Left lung (tissue), 4 donors: ENCODE measurements at regions not wholly inside any gene's neighbourhood (a gene's known extent, or its start where the extent isn't known, plus 50 kb on each side); places are given as distances from the start of the nearest gene placed in this dataset.
"Not testable (repeated sequence)": the region's sequence is repeated elsewhere in the genome, so short reads cannot be mapped to it uniquely, and the experiment has no call there.

Experiments
- ATAC-seq: fragments of 200-7000 bp; cut with Tn5 transposase; one replicate; pipeline ENCODE4 v1.9.1; 2020; ENCODE audit warnings: moderate library complexity
- DNase-seq, 4 donors: peaks; one replicate each; pipeline ENCODE4 v3.0.0-alpha.2; 2013 to 2020
- H3K27ac ChIP-seq, 2 donors: fragments of 200-600 bp; sonication (generic) in 1 of 2; one replicate each; pipeline versions ENCODE4 v1.5.0 to v1.8.0; 2020 to 2021
- H3K27me3 ChIP-seq, 2 donors: fragments of 200-600 bp; sonication (generic) in 1 of 2; one replicate each; pipeline versions ENCODE4 v1.5.0 to v1.8.0; 2020 to 2021
- H3K36me3 ChIP-seq, 2 donors: fragments of 200-600 bp; sonication (generic) in 1 of 2; one replicate each; pipeline versions ENCODE4 v1.5.0 to v1.8.0; 2020 to 2021
- H3K4me1 ChIP-seq, 2 donors: fragments of 200-600 bp; one replicate each; pipeline ENCODE4 v1.8.0; 2021
- H3K4me3 ChIP-seq, 2 donors: fragments of 200-600 bp; sonication (generic) in 1 of 2; one replicate each; pipeline versions ENCODE4 v1.5.0 to v1.8.0; 2020 to 2021; ENCODE audit warnings: mild to moderate bottlenecking in 1 of 2
- H3K9me3 ChIP-seq, 2 donors: fragments of 200-600 bp; sonication (generic) in 1 of 2; one replicate each; pipeline versions ENCODE4 v1.5.0 to v1.8.0; 2020 to 2021
- CTCF ChIP-seq, 2 donors: fragments of 200-600 bp; sonication (generic) in 1 of 2; IDR thresholded peaks; one replicate each; pipeline versions ENCODE4 v1.5.0 to v1.8.0; 2021; ENCODE audit warnings: antibody characterized with exemption in 2 of 2
- intact Hi-C, 2 donors: fragments of 100-400 bp; cut with DNase I; formaldehyde crosslinking; loops; one replicate each; pipeline versions ENCODE4 v1.11.2 to v1.14.2; 2022
- donor health status: DM: no; HTN: yes; CAD: no.
- donor health status: DM: no; HTN: no; CAD: no.

DNA sequence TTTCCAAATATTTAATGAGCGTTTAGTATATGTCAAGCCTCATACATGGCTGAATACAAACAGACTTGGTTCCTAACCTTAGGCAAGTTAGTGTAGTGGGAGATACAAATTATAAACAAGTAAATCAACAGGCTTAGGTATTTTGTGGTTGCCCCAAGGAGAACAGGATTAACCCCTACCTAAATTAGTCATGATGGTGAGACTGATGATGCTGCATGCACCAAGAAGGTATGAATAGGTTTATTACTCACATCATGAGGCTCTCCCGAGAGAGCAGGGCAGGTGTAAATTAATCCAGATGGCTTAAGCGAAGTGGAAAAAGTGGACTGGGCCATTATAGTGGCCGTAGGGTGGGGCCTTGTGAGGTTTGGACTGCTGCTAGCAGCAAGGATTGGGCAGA, 118.1 kb upstream of the GCFC2 start:
- DNase-seq (no peak), ATAC-seq (no peak)
- intact Hi-C loops: no loop called here
- no peaks in the 10 kb centered on the region for H3K36me3 ChIP-seq
- H3K4me3 ChIP-seq: no peak overlapping the region
- H3K4me1 ChIP-seq: no peaks in the 10 kb centered on the region
- H3K27ac ChIP-seq: no peak overlapping the region
- TF ChIP-seq CTCF (IDR thresholded peaks at IDR 0.05): no peak
- H3K9me3 ChIP-seq: peaks cover 0 to 11% of the 10 kb centered on the region in 2 donors
- no peaks in the 10 kb centered on the region for H3K27me3 ChIP-seq

DNA sequence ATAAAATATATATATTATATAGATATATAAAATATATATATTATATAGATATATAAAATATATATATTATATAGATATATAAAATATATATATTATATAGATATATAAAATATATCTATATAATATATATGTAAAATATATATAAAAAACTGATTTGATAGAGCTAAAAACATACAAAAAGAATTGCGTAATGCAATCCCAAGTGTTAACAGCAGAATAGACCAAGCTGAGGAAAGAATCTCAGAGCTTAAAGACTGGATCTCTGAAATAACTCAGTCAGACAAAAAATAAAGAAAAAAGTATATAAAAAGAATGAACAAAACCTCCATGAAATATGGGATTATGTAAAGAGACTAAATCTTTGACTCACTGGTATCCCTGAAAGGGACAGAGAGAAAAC, 112.8 kb upstream of the GCFC2 start:
- DNase-seq, ATAC-seq, H3K4me3 ChIP-seq, H3K36me3 ChIP-seq, H3K27me3 ChIP-seq, H3K4me1 ChIP-seq, H3K27ac ChIP-seq, intact Hi-C loops: not testable (repeated sequence)
- H3K9me3 ChIP-seq: peaks cover 0 to 14% of the 10 kb centered on the region in 2 donors

- Histone ChIP-seq H3K4me3 (no peak overlapping the region), H3K27ac (no peak overlapping the region), H3K9me3 (peaks cover 0 to 14% of the 10 kb centered on the region in 2 donors), H3K36me3 (no peaks in the 10 kb centered on the region), H3K4me1 (no peaks in the 10 kb centered on the region), H3K27me3 (no peaks in the 10 kb centered on the region)
- no peak for TF ChIP-seq CTCF (IDR thresholded peaks at IDR 0.05)
- intact Hi-C loops: no loop called here
- ATAC-seq (no peak), DNase-seq (no peak)
Measured at GRCh38 chr2:75822336-75822735, 111.6 kb upstream of the GCFC2 start.

DNA sequence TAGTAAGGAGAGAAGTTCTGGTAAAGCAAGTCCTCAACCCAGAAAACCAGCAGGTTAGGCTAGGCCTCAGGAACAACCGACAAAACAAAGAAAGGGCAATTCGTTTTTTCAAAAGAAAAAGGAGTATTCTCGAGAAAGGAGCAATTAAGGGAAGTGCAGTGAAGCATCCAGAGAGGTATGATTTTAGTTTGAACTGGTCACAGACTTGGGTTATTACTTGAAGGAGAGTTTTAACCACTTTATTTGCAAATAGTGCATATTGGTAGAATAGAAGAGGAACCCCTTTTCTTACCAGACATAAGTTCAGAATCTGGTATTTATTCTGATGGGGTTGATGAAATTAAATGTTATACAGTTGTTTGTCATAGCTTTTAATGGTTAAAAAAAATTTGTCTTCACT, 110.0 kb upstream of the GCFC2 start:
- intact Hi-C loops: no loop called here
- TF ChIP-seq CTCF (IDR thresholded peaks at IDR 0.05): no peak
- no peaks in the 10 kb centered on the region for H3K36me3 ChIP-seq
- H3K4me3 ChIP-seq: no peak overlapping the region
- ATAC-seq: no peak
- DNase-seq: no peak
- H3K9me3 ChIP-seq: peaks cover 0 to 12% of the 10 kb centered on the region in 2 donors
- no peaks in the 10 kb centered on the region for H3K27me3 ChIP-seq
- H3K4me1 ChIP-seq: no peaks in the 10 kb centered on the region
- H3K27ac ChIP-seq: no peak overlapping the region

GRCh38 chr2:75810611-75811330, 100.1 kb upstream of the GCFC2 start:
- intact Hi-C loops: no loop called here
- Histone ChIP-seq H3K4me1 (no peaks in the 10 kb centered on the region), H3K4me3 (no peak overlapping the region), H3K27ac (no peak overlapping the region), H3K9me3 (no peaks in the 10 kb centered on the region), H3K36me3 (no peaks in the 10 kb centered on the region), H3K27me3 (no peaks in the 10 kb centered on the region)
- ATAC-seq (no peak), DNase-seq (no peak)
- no peak for TF ChIP-seq CTCF (IDR thresholded peaks at IDR 0.05)
